NB4 (cell line): ENCODE measurements at regions not wholly inside any gene's neighbourhood (a gene's known extent, or its start where the extent isn't known, plus 50 kb on each side); places are given as distances from the start of the nearest gene placed in this dataset.

ENCODE experiments used
- DNase-seq: peaks from one replicate; pipeline ENCODE4 v3.0.0; 2010; ENCODE audit warnings: low read depth
- H3K4me3 ChIP-seq: one replicate; pipeline ENCODE4 v1.5.1; 2011; ENCODE audit warnings: mild to moderate bottlenecking, low read depth, low read length, moderate library complexity
- MYC ChIP-seq: IDR thresholded peaks from 2 replicates; pipeline ENCODE4 v1.6.1; 2011; ENCODE audit warnings: low read depth, low read length
- POLR2A ChIP-seq: IDR thresholded peaks from 2 replicates; pipeline ENCODE4 v1.6.1; 2011; ENCODE audit warnings: mild to moderate bottlenecking; ENCODE audit not compliant: insufficient read length; ENCODE audit errors: extremely low read depth
- TF ChIP-seq, protein P1 (sequence below): IDR thresholded peaks from one replicate; pipeline ENCODE4 v1.5.1; 2012; ENCODE audit warnings: low read depth, low read length
- TF ChIP-seq, protein P2 (sequence below): IDR thresholded peaks from 2 replicates; pipeline ENCODE4 v1.6.1; 2011; ENCODE audit warnings: low read depth, low read length

DNA sequence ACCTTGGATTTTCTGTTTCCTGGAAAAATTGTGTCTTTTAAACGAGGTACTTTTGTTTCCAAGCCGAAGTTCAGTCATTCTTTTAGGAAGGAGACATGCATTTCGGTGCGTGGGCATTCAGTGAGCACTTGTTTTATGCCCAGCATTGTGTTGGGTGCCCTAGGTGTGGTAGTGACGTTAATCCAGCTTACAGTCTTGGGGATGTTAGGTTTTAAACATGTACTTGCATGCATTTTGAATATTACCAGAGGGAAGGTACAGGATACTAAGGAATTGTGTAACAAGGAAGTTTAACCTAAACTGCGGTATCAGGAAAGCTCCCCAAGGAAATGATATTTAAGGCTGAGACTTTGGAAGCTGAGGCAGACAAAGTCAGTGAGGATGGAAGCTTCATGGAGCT, 66.3 kb downstream of the ARHGAP35 start:
- no peak overlapping the region for H3K4me3 ChIP-seq
- TF ChIP-seq, protein P1, sequence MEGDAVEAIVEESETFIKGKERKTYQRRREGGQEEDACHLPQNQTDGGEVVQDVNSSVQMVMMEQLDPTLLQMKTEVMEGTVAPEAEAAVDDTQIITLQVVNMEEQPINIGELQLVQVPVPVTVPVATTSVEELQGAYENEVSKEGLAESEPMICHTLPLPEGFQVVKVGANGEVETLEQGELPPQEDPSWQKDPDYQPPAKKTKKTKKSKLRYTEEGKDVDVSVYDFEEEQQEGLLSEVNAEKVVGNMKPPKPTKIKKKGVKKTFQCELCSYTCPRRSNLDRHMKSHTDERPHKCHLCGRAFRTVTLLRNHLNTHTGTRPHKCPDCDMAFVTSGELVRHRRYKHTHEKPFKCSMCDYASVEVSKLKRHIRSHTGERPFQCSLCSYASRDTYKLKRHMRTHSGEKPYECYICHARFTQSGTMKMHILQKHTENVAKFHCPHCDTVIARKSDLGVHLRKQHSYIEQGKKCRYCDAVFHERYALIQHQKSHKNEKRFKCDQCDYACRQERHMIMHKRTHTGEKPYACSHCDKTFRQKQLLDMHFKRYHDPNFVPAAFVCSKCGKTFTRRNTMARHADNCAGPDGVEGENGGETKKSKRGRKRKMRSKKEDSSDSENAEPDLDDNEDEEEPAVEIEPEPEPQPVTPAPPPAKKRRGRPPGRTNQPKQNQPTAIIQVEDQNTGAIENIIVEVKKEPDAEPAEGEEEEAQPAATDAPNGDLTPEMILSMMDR: no peak
- TF ChIP-seq MYC: no peak
- TF ChIP-seq, protein P2, sequence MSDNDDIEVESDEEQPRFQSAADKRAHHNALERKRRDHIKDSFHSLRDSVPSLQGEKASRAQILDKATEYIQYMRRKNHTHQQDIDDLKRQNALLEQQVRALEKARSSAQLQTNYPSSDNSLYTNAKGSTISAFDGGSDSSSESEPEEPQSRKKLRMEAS: no peak
- TF ChIP-seq POLR2A: no peak
- no peak for DNase-seq

DNA sequence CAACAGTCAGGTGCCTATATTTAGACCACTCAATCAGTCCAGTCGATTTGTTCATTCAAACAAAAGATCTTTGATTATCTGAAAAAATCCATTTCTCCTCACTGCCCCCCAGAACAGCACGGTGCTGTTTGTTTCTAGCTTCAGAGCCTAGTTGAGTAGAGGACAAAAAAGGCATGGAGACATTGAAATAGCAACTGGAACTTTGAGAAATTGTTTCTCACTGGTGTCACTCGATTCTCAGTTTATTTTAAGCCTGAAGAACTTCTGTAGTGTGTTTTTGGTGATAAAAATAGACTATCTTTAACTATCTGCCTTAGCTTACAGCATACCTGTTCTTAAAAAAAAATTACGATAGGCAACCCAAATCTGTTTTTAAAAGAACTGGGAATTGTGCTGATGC, 67.1 kb downstream of the ARHGAP35 start:
- no peak overlapping the region for H3K4me3 ChIP-seq
- TF ChIP-seq, protein P1: no peak
- TF ChIP-seq MYC: no peak
- TF ChIP-seq, protein P2: no peak
- TF ChIP-seq POLR2A: no peak
- no peak for DNase-seq

DNA sequence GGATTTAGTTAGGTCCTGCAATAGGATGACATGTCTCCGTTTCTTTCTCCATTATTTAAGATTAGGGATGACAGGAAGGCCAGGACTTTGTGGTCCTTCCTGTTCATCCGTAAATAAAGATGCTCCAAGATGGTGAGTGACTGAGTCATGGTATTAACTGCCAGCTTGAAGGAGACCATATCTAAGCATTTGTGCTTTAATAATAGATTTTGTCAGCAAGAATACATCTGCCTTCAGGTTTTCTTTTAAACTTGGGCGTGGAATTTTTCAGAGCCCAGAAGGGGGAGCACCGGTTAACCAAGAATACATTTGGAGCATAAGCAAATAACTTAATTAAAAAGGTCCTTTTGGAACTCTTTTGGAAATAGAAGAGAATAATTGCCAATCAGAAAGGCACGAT, 68.2 kb downstream of the ARHGAP35 start:
- no peak for DNase-seq
- no peak overlapping the region for H3K4me3 ChIP-seq
- TF ChIP-seq POLR2A (no peak), MYC (no peak)
- TF ChIP-seq, protein P1: peak; percentile 55
- TF ChIP-seq, protein P2: no peak

DNA sequence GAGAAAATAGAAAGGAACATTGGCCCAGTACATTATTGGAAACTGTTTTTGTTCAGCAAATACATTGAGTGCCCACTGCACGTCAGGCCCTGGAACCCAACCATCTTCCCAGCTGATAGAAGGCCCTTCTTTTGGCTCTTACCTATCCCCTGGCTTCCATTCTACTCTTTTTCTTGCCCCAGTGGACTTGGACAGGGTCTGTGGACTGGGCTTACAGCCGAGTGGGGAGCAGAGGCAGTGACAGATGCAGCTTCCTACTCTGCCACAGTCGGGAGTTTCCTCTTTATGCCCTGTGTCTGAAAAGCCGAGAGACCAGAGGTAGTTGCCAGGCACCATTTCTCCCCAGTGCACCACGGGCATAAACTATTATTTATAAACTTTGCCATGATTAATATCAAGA, 70.4 kb downstream of the ARHGAP35 start:
- no peak for DNase-seq
- TF ChIP-seq MYC (no peak), POLR2A (no peak)
- TF ChIP-seq, protein P1: no peak
- TF ChIP-seq, protein P2: no peak
- no peak overlapping the region for H3K4me3 ChIP-seq

DNA sequence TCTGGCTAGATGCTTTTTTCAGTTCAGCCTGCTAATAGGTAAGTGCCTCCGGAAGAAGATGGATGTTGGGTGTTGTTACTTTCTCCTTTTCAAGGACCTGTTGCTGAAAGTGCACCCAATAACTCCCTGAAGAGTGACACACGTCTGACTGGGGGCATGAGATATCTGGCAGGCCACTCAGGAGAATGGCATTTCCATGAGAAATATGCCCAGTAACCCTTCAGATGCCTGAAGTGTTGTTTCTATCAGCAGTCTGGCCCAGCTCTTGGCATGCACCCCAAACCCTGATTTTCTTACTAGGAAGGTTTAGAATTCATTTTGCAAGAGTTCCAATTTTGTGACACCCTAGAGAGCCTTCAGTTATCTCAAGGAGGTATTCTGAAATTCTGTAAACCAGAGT, 71.5 kb downstream of the ARHGAP35 start:
- no peak overlapping the region for H3K4me3 ChIP-seq
- DNase-seq: no peak

More for the DNA sequence above, 71.5 kb downstream of the ARHGAP35 start:
- TF ChIP-seq, protein P2: no peak
- TF ChIP-seq, protein P1: no peak
- TF ChIP-seq MYC (no peak), POLR2A (no peak)
